ENCODE measurements at regions not wholly inside any gene's neighbourhood (a gene's known extent, or its start where the extent isn't known, plus 50 kb on each side); places are given as distances from the start of the nearest gene placed in this dataset.

- DNase-seq (ENCODE audit: extremely low read depth in 1 of 4, low spot score in 3 of 4), result no peak
- no peak for TF ChIP-seq TARDBP (IDR thresholded peaks at IDR 0.05)
- H3K36me3 ChIP-seq (ENCODE audit: control insufficient read depth, insufficient read depth, low read length), result no peaks in the 10 kb centered on the region
- H3K4me1 ChIP-seq (replicated peaks in 1 of 2; ENCODE audit: control insufficient read depth in 2 of 2, insufficient read depth in 2 of 2, low read length in 2 of 2), result no peaks in the 10 kb centered on the region
- CTCF ChIA-PET (ENCODE audit: low intra/inter-chr PET ratio), result no interaction called here
- H3K4me3 ChIP-seq, result no peak overlapping the region
- no peak for FAIRE-seq
- H4K20me1 ChIP-seq (replicated peaks; ENCODE audit: control insufficient read depth, insufficient read depth, low read length), result no peaks in the 10 kb centered on the region; the same call in 1 of the 2 replicates
- no peaks in the 10 kb centered on the region for H3K9me1 ChIP-seq (ENCODE audit: control insufficient read depth, insufficient read depth, low read length)
- ATAC-seq, result no peak
- WGBS (ENCODE audit: insufficient coverage, low coverage, missing lambda C conversion rate), result 6% methylated on average over 6 of the region's 6 CpGs
- POLR2A ChIA-PET, result interaction anchor here (0.7 to 1.1 kb wide), 2 partner anchors 37 to 320 kb away, joined by 3 read pairs; no protein-coding TSS in a partner anchor
- H3K27ac ChIP-seq (ENCODE audit: extremely low read depth, low read depth, low read length), result no peak overlapping the region
- H3K27me3 ChIP-seq (ENCODE audit: control insufficient read depth in 2 of 2, insufficient read depth in 2 of 2, low read length in 2 of 2), result peaks cover 54 to 56% of the 10 kb centered on the region in 2 experiments
- H3K79me2 ChIP-seq (ENCODE audit: control insufficient read depth, insufficient read depth, low read length), result no peaks in the 10 kb centered on the region
- no peak overlapping the region for H3K9ac ChIP-seq (ENCODE audit: insufficient read depth in 1 of 2, low read depth in 2 of 2, low read length in 2 of 2)
- H3K4me2 ChIP-seq (ENCODE audit: insufficient read depth, low read length), result no peak overlapping the region
- intact Hi-C loops (cut with micrococcal nuclease), result no loop called here
- H3K9me3 ChIP-seq (replicated peaks; ENCODE audit: control insufficient read depth, insufficient read depth, low read depth, low read length), result no peaks in the 10 kb centered on the region
- in situ Hi-C loops (cut with MboI), result no loop called here
- no peak overlapping the region for H2AFZ ChIP-seq (ENCODE audit: low read depth, low read length)
- BruUV-seq (replicated peaks), result no TSS peak
These were observed 204.3 kb downstream of the ERCC6L2 start for GRCh38 chr9:96079779-96080178.

GRCh38 chr9:96078897-96079490 is 203.5 kb downstream of the ERCC6L2 start:
- Histone ChIP-seq H3K9me1 (ENCODE audit: control insufficient read depth, insufficient read depth, low read length) (no peaks in the 10 kb centered on the region), H3K4me1 (replicated peaks in 1 of 2; ENCODE audit: control insufficient read depth in 2 of 2, insufficient read depth in 2 of 2, low read length in 2 of 2) (no peaks in the 10 kb centered on the region), H3K4me2 (ENCODE audit: insufficient read depth, low read length) (no peak overlapping the region), H2AFZ (ENCODE audit: low read depth, low read length) (no peak overlapping the region), H3K27me3 (ENCODE audit: control insufficient read depth in 2 of 2, insufficient read depth in 2 of 2, low read length in 2 of 2) (peaks cover 55 to 61% of the 10 kb centered on the region in 2 experiments), H4K20me1 (replicated peaks; ENCODE audit: control insufficient read depth, insufficient read depth, low read length) (no peaks in the 10 kb centered on the region; the same call in 1 of the 2 replicates), H3K9ac (ENCODE audit: insufficient read depth in 1 of 2, low read depth in 2 of 2, low read length in 2 of 2) (no peak overlapping the region), H3K27ac (ENCODE audit: extremely low read depth, low read depth, low read length) (no peak overlapping the region), H3K9me3 (replicated peaks; ENCODE audit: control insufficient read depth, insufficient read depth, low read depth, low read length) (no peaks in the 10 kb centered on the region), H3K4me3 (no peak overlapping the region), H3K36me3 (ENCODE audit: control insufficient read depth, insufficient read depth, low read length) (no peaks in the 10 kb centered on the region), H3K79me2 (ENCODE audit: control insufficient read depth, insufficient read depth, low read length) (no peaks in the 10 kb centered on the region)
- no peak for DNase-seq (ENCODE audit: extremely low read depth in 1 of 4, low spot score in 3 of 4)
- ATAC-seq, result no peak
- no peak for FAIRE-seq
- no peak for TF ChIP-seq CEBPG (CRISPR knock-in tag; IDR thresholded peaks at IDR 0.05)
- peak; percentile 37 to 60; a peak in 3 of 4 replicates for TF ChIP-seq CEBPG (tag; conservative IDR thresholded peaks at IDR 0.05 in 1 of 2, IDR thresholded peaks at IDR 0.05 in 1 of 2)
- TF ChIP-seq RAD21 (CRISPR knock-in tag; conservative IDR thresholded peaks at IDR 0.05 in 1 of 2, IDR thresholded peaks at IDR 0.05 in 1 of 2), result peak in 1 of 2 experiments; percentile 19; a peak in 1 of 4 replicates
- no peak for TF ChIP-seq EP300 (IDR thresholded peaks at IDR 0.05; ENCODE audit: low read length)
- no peak for TF ChIP-seq ZKSCAN8 (CRISPR knock-in tag; IDR thresholded peaks at IDR 0.05)
- no peak for TF ChIP-seq GTF2A2 (tag; IDR thresholded peaks at IDR 0.05)
- TF ChIP-seq CTCF (IDR thresholded peaks at IDR 0.05 in 2 of 3, conservative IDR thresholded peaks at IDR 0.05 in 1 of 3; ENCODE audit: insufficient read depth in 2 of 3, low read depth in 1 of 3, low read length in 3 of 3), result peak in 1 of 3 experiments; percentile 19; a peak in 1 of 6 replicates
- TF ChIP-seq ZNF347 (CRISPR knock-in tag; IDR thresholded peaks at IDR 0.05; ENCODE audit: low read depth), result no peak
- TF ChIP-seq CEBPB (tag; IDR thresholded peaks at IDR 0.05), result peak; percentile 77
- in situ Hi-C loops (cut with MboI) (no loop called here), intact Hi-C loops (cut with micrococcal nuclease) (no loop called here)
- CTCF ChIA-PET (ENCODE audit: low intra/inter-chr PET ratio), result no interaction called here
- no TSS peak for BruUV-seq (replicated peaks)
- POLR2A ChIA-PET, result interaction anchor here (0.7 kb wide), 1 partner anchor 319 kb away, joined by 3 read pairs; no protein-coding TSS in a partner anchor
- 0% methylated on average over 4 of the region's 4 CpGs for WGBS (ENCODE audit: insufficient coverage, low coverage, missing lambda C conversion rate)
